ENCODE measurements at regions not wholly inside any gene's neighbourhood (a gene's known extent, or its start where the extent isn't known, plus 50 kb on each side); places are given as distances from the start of the nearest gene placed in this dataset.

DNA sequence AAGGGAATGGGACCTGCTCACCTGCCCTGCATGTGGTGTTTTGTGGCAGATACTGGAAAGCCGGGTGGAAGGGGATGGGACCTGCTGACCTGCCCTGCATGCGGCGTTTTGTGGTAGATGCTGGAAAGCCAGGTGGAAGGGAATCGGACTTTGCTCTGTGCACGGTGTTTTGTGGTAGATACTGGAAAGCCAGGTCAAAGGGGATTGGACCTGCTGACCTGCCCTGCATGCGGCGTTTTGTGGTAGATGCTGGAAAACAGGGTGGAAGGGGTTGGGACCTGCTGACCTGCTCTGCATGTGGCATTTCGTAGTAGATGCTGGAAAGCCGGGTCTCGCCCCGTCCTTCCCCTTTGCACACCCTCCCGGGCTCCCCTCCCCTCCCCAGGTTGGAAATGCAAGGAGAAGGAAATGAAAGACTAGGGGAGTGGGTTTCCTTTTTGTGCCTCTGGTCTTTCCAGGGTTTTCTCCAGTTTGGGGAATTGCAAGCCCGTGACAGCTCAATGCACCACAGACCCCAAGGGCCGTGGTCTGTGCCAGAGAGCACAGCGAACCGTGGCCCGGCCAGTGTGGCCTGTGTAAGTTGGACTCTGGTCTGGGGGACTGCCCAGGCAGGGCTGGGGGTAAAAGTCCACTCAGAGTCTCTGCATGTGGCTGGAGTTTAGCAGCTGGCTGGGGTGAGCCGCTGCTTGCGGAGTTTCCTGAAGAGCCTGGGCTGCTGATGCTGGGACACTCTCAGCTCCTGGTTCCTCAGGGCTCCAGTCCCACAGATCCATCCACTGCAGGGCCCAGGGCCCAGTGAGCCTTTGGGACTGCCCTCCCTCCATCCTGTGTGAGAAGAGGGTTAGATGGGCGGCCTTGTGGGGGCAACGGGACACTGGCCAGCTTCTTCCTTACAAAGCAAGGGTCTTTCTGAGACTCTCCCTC lies 105.5 kb downstream of the CRYAA start:
- DNase-seq (ENCODE audit: low read depth in 2 of 2), result no peak

DNA sequence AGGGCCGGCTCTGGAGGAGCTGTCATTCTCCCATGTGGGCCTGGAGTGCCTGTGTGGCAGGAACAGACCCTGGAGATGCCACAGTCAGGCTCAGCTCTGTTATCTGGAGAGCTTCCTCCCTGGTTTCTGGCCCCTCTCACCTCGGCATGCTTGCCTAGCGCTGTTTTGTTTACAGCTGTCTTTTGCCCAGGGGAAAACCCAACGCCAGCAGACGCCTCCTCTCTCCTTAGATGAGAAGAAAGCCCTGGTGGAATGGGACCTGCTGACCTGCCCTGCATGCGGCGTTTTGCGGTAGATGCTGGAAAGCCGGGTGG lies 104.9 kb downstream of the CRYAA start:
- no peak for DNase-seq (ENCODE audit: low read depth in 2 of 2)

- DNase-seq (ENCODE audit: low read depth in 2 of 2), result no peak
Measured at GRCh38 chr21:43273016-43273707, 104.4 kb downstream of the CRYAA start.

- no peak for DNase-seq (ENCODE audit: low read depth in 2 of 2)
Measured at GRCh38 chr21:43272591-43272990, 103.8 kb downstream of the CRYAA start.

- no peak for DNase-seq (ENCODE audit: low read depth in 2 of 2)
Measured at GRCh38 chr21:43271452-43272020, 102.7 kb downstream of the CRYAA start.

- DNase-seq (ENCODE audit: low read depth in 2 of 2), result no peak
Measured at GRCh38 chr21:43270800-43271301, 102.0 kb downstream of the CRYAA start.

GRCh38 chr21:43269957-43270705 lies 101.3 kb downstream of the CRYAA start:
- no peak for DNase-seq (ENCODE audit: low read depth in 2 of 2)

GRCh38 chr21:43269440-43269839 lies 100.6 kb downstream of the CRYAA start:
- DNase-seq (ENCODE audit: low read depth in 2 of 2), result peak; percentile 17 to 38

- DNase-seq (ENCODE audit: low read depth in 2 of 2), result no peak
Measured at GRCh38 chr21:43268804-43269186, 100.0 kb downstream of the CRYAA start.

DNA sequence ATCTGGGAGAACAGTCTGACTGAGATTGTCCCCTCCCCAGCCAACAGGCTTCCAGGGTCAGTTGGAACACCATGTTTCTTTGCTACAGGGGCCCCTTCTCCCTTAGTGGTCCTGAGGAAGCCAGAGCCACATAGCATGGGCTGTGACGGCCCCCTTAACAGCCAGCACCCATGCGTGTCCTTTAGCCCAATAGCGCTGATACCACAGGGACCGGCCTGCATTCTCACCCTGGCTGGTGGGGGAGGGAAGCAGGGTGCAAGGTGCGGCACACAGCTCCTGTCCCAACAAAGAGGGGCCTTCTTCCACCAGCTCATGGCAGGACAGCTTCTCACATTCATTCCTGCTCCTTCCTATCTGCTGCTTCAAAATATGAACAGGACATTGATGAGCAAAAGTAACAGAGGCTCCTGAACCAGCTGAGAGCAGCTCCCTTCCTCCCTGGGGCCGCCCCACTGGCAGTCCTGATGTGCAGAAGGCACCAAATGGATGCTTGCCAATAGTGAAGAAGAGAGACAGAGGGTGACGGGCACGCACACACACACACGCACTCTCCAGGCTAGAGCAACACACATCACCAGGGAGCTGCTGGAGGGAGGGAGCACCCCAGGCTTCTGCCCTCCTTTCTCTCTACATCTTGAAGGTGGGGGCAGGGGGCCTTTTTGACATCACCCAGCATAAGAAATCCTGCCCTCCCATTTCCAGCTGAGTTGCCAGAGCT lies 99.4 kb downstream of the CRYAA start:
- DNase-seq (ENCODE audit: low read depth in 2 of 2), result no peak

DNA sequence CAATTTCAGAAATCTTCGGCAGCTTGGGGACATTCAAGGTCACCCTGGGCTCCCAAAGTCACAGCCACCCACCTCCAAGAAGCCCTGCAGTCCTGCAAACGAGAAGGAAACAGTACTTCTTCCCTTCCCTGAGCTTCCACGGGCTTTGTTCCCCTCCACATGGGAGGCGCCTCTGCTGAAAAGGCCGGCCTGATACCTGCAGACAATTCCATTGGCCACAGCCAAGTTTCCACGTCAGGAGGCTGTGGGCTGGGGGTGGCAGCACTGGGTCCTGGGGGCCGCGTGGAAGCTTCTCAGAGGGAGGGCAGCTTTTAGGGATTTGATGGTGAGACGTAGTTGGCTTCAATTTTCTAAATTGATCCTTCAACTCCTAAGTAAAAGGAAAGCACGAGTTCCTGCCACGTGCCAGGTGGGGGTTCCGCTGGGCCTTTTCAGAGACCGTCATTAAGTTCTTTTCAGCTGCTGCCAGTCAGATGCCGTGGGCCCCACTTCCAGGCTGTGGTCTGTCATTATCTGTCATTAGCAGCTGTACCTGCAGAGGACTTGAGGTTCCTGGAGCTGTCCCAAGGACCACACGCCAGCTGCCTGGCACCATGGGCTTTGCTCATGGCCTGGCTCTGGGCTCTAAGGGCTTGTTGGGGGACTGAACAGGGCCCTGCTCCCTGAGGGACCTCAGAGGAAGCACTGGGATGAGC lies 98.7 kb downstream of the CRYAA start:
- no peak for DNase-seq (ENCODE audit: low read depth in 2 of 2)

- no peak for DNase-seq (ENCODE audit: low read depth in 2 of 2)
Measured at GRCh38 chr21:43266534-43266933, 97.7 kb downstream of the CRYAA start.

DNA sequence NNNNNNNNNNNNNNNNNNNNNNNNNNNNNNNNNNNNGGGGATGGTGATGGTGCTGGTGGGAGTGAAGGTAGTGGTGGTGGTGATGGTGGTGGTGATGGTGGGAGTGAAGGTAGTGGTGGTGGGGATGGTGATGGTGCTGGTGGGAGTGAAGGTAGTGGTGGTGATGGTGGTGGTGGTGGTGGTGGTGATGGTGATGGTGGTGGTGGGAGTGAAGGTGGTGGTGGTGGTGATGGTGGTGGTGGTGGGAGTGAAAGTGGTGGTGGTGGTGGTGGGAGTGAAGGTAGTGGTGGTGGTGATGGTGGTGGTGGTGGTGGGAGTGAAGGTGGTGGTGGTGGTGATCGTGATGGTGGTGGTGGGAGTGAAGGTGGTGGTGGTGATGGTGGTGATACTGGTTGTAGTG lies 93.6 kb downstream of the CRYAA start:
- no peak for DNase-seq (ENCODE audit: low read depth in 2 of 2)
